Panc1 (cell line): ENCODE measurements at regions not wholly inside any gene's neighbourhood (a gene's known extent, or its start where the extent isn't known, plus 50 kb on each side); places are given as distances from the start of the nearest gene placed in this dataset.

Source experiments
- ATAC-seq: fragments of 200-7000 bp; cut with Tn5 transposase; 2 replicates; pipeline ENCODE4 v1.9.1; 2020; ENCODE audit warnings: mild to moderate bottlenecking, moderate library complexity
- BruUV-seq: library from RNA; stranded (reverse); fragments of 400-500 nt; replicated peaks from 2 replicates; lab custom pipeline; 2021; lab: Mats Ljungman, UMichigan
- CTCF ChIA-PET: fragments of 300-600 bp; sonication (Branson Sonifier 250); formaldehyde crosslinking; loops from one replicate; lab custom pipeline; 2022; ENCODE audit warnings: antibody characterized with exemption; lab: Charles Lee
- POLR2A ChIA-PET: fragments of 300-600 bp; sonication (Branson Sonifier 250); formaldehyde crosslinking; loops from one replicate; lab custom pipeline; 2022; ENCODE audit warnings: antibody characterized with exemption; lab: Charles Lee
- DNase-seq: peaks from one replicate; pipeline ENCODE4 v3.0.0-alpha.2; 2010; ENCODE audit warnings: low read depth, low spot score
- H3K27ac ChIP-seq: 2 replicates; pipeline ENCODE4 v1.5.1; 2011; ENCODE audit warnings: mild to moderate bottlenecking, low read length, inconsistent platforms
- H3K27me3 ChIP-seq: fragments of 200-500 bp; sonication (Bioruptor generic); 2 replicates; pipeline ENCODE4 v1.6.0; 2014; ENCODE audit warnings: low read length, inconsistent platforms; ENCODE audit not compliant: control insufficient read depth, insufficient read depth
- H3K36me3 ChIP-seq: fragments of 200-500 bp; sonication (Bioruptor generic); 2 replicates; pipeline ENCODE4 v1.5.1; 2014; ENCODE audit warnings: inconsistent platforms, mild to moderate bottlenecking, low read length, moderate library complexity; ENCODE audit not compliant: control insufficient read depth, insufficient read depth
- H3K4me1 ChIP-seq: 2 replicates; pipeline ENCODE4 v1.5.1; 2011; ENCODE audit warnings: inconsistent platforms, mild to moderate bottlenecking, low read length, moderate library complexity; ENCODE audit not compliant: control insufficient read depth, insufficient read depth
- H3K4me3 ChIP-seq, 2 experiments: 2 replicates each; pipeline ENCODE4 v1.5.1; 2011 to 2012; ENCODE audit warnings: low read depth in 2 of 2, low read length in 2 of 2, mild to moderate bottlenecking in 2 of 2, inconsistent platforms in 1 of 2, moderate library complexity in 1 of 2
- H3K9me3 ChIP-seq: fragments of 200-500 bp; sonication (Bioruptor generic); 2 replicates; pipeline ENCODE4 v1.5.1; 2014; ENCODE audit warnings: low read depth, mild to moderate bottlenecking, inconsistent platforms, low read length, moderate library complexity; ENCODE audit not compliant: control insufficient read depth, insufficient read depth
- POLR2AphosphoS5 ChIP-seq: IDR thresholded peaks from 2 replicates; pipeline ENCODE4 v1.6.1; 2012; ENCODE audit warnings: mild to moderate bottlenecking, low read depth, low read length, moderate library complexity
- REST ChIP-seq, 2 experiments: IDR thresholded peaks; 2 replicates each; pipeline ENCODE4 v1.6.1; 2011 to 2012; ENCODE audit warnings: low read depth in 2 of 2, control low read depth in 1 of 2, low read length in 1 of 2, mild to moderate bottlenecking in 1 of 2, moderate library complexity in 1 of 2; ENCODE audit not compliant: insufficient read depth in 1 of 2
- SIN3A ChIP-seq: IDR thresholded peaks from 2 replicates; pipeline ENCODE4 v1.6.1; 2012; ENCODE audit warnings: low read depth, mild to moderate bottlenecking, low read length, moderate library complexity, borderline replicate concordance; ENCODE audit not compliant: insufficient read depth
- TCF7L2 ChIP-seq: IDR thresholded peaks from 2 replicates; pipeline ENCODE4 v1.6.1; 2011; ENCODE audit warnings: mild to moderate bottlenecking, low read depth, low read length, inconsistent platforms
- in situ Hi-C: cut with HindIII; loops from 2 replicates; pipeline ENCODE4 v1.10.0; 2016; ENCODE audit warnings: low sequenced_read_pairs, low pct_unique_long_range_greater_than_20kb
- intact Hi-C: fragments of 100-400 bp; cut with micrococcal nuclease; formaldehyde crosslinking; loops from one replicate; pipeline ENCODE4 v1.10.0; 2022; ENCODE audit not compliant: unreplicated experiment
- TF ChIP-seq, protein P1 (sequence below): fragments of 450-650 bp; IDR thresholded peaks from 2 replicates; pipeline ENCODE4 v1.5.1; 2017; ENCODE audit warnings: mild to moderate bottlenecking

- intact Hi-C loops (no loop called here), in situ Hi-C loops (no loop called here)
- TF ChIP-seq REST (IDR thresholded peaks at IDR 0.05; ENCODE audit: insufficient read depth in 1 of 2, low read depth in 2 of 2, low read length in 1 of 2), result no peak
- TF ChIP-seq, protein P1, sequence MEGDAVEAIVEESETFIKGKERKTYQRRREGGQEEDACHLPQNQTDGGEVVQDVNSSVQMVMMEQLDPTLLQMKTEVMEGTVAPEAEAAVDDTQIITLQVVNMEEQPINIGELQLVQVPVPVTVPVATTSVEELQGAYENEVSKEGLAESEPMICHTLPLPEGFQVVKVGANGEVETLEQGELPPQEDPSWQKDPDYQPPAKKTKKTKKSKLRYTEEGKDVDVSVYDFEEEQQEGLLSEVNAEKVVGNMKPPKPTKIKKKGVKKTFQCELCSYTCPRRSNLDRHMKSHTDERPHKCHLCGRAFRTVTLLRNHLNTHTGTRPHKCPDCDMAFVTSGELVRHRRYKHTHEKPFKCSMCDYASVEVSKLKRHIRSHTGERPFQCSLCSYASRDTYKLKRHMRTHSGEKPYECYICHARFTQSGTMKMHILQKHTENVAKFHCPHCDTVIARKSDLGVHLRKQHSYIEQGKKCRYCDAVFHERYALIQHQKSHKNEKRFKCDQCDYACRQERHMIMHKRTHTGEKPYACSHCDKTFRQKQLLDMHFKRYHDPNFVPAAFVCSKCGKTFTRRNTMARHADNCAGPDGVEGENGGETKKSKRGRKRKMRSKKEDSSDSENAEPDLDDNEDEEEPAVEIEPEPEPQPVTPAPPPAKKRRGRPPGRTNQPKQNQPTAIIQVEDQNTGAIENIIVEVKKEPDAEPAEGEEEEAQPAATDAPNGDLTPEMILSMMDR, result no peak
- no peak for TF ChIP-seq SIN3A
- TF ChIP-seq TCF7L2, result no peak
- no peak for TF ChIP-seq POLR2AphosphoS5
Measured at GRCh38 chrX:26295425-26295824, 79.5 kb downstream of the MAGEB5 start.

GRCh38 chrX:26286836-26287235, 70.9 kb downstream of the MAGEB5 start:
- H3K9me3 ChIP-seq, result no peaks in the 10 kb centered on the region
- ATAC-seq (no peak), DNase-seq (no peak)
- no peaks in the 10 kb centered on the region for H3K4me1 ChIP-seq
- H3K36me3 ChIP-seq, result no peaks in the 10 kb centered on the region
- TF ChIP-seq REST (IDR thresholded peaks at IDR 0.05; ENCODE audit: insufficient read depth in 1 of 2, low read depth in 2 of 2, low read length in 1 of 2) (no peak), POLR2AphosphoS5 (no peak), SIN3A (no peak), TCF7L2 (no peak)
- TF ChIP-seq, protein P1, result no peak
- H3K27me3 ChIP-seq, result no peaks in the 10 kb centered on the region
- no peak overlapping the region for H3K27ac ChIP-seq
- POLR2A ChIA-PET, result no interaction called here
- CTCF ChIA-PET, result no interaction called here
- in situ Hi-C loops (no loop called here), intact Hi-C loops (no loop called here)
- H3K4me3 ChIP-seq, result no peak overlapping the region
- no TSS peak for BruUV-seq

More at GRCh38 chrX:26295425-26295824, 79.5 kb downstream of the MAGEB5 start:
- H3K4me3 ChIP-seq, result no peak overlapping the region
- H3K27ac ChIP-seq, result no peak overlapping the region
- H3K27me3 ChIP-seq, result no peaks in the 10 kb centered on the region
- no TSS peak for BruUV-seq
- ATAC-seq (no peak), DNase-seq (no peak)
- H3K9me3 ChIP-seq, result no peaks in the 10 kb centered on the region
- H3K4me1 ChIP-seq, result no peaks in the 10 kb centered on the region
- POLR2A ChIA-PET, result no interaction called here
- CTCF ChIA-PET, result no interaction called here
- H3K36me3 ChIP-seq, result no peaks in the 10 kb centered on the region
